HG03196 (cell line): ENCODE measurements at regions not wholly inside any gene's neighbourhood (a gene's known extent, or its start where the extent isn't known, plus 50 kb on each side); places are given as distances from the start of the nearest gene placed in this dataset.
"Not testable (repeated sequence)": the region's sequence is repeated elsewhere in the genome, so short reads cannot be mapped to it uniquely, and the experiment has no call there.

ENCODE experiments used
- ATAC-seq: cut with Tn5 transposase; IDR thresholded peaks from one replicate; pipeline ENCODE4 v1.9.1; 2021; ENCODE audit not compliant: unreplicated experiment

DNA sequence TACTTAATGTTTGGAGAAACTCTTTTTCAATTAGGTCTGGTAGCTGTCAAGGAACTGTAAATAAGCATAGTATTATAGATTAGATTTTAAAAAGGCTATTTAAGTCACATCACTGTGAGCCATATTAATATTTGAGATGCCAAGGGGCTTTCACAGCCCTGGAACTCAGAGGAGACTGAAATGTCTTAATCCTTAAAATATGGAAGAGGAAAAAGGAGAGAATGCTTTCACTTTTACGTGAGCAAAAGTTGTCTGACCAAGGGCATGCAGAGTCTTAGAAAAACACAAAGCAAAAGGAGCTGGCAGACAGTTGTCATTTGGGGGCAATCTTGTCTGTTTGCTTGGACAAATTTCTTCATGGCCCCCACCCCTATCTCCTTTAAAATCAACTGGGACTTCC is 253.2 kb upstream of the IGFBP7 start:
- ATAC-seq, result no peak

DNA sequence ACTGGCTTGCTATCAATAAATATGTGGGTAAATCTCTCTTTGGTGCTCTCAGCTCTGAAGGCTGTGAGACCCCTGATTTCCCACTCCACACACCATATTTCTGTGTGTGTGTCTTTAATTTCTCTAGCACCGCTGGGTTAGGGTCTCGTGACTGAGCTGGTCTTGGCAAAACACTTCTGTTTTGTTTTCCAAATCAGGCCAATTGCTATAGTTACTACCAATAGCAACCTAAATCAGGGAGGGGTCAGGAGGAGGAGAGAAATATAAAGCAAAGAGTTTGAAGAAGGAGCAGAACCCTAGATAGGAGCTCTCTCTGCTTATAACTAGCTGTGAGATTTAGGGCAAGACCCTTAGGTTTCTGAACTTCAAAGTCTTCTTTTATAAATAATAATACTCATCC is 250.5 kb upstream of the IGFBP7 start:
- ATAC-seq, result no peak

DNA sequence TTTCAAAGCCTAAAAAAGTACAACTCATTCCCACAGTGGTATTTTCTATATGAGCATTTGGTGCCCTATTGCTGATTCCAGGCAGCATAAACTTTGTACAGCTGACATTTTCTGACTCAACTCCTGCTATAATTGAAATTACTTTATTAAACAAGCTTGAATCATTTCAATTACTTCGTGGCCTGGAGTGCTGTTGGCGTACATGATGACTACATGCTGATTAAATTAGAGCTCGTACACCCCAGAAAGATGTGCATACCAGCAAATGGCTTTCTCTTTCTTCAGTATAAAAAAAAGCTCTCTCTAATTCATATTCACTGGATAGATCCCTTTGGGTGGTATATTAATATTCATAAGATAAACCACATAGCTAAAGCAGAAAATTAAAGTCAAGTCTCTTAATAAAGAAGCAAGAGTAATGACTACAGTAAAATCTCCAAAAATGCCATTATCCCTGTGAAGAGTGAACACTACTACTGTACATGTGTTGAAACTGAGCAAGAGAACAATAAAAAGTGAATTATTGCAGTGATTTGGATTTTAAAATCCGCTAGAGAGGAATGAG is 245.0 kb upstream of the IGFBP7 start:
- no peak for ATAC-seq

DNA sequence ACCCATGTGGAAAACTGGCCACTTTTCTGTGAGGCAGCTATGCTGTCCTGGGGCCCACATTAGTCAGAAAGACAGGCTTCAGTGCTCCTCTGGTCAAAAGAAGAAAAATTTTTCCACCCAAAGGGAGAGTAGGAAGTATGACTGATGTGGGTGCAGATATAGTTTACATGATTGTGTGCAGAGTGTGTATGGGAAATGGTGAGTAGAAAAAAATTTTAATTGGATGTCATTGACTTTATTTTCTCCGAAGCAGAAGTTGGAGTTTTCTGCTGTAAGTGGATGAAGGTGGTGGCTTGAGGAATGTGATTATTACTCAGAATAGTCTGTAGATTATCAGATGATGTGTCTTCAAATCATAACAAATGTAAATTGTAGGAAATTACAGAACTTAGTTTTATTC is 241.5 kb upstream of the IGFBP7 start:
- no peak for ATAC-seq

DNA sequence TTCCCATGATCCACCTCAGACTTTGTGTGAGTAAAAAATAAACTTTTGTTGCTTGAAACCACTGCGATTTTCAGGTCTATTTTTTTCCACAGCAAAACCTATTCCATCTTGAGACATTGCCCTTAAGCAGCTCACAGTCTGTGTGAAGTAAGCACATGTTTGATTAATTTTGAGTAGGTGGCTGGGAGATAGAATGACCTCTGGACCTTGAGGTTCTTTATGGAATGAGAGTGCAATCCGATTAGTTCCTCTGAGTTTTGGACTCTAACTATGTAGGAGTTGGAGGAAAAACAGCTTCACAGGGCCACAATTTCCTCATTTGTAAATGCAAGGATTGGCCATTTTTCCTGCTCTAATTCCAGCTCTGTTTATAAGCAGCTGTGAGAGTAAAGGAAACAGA is 234.1 kb upstream of the IGFBP7 start:
- ATAC-seq, result no peak

DNA sequence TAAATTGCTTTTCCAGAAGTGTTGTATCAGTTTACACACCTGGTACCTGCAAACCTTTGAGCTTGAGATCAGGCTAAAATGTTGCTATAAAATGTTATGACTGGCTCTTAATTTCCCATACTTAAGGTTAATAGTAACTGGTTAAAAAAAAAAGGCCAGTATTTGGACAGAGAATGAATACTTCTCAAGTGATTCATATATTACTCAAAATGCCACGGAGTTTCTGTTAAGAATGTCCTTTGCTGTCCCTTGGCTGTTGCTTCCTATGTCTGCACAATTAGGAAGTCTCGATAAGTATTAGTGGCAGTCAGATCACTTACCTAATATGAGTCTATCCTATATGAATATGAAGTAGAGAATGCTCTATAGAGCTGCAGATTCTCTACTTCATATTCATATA is 232.2 kb upstream of the IGFBP7 start:
- no peak for ATAC-seq

DNA sequence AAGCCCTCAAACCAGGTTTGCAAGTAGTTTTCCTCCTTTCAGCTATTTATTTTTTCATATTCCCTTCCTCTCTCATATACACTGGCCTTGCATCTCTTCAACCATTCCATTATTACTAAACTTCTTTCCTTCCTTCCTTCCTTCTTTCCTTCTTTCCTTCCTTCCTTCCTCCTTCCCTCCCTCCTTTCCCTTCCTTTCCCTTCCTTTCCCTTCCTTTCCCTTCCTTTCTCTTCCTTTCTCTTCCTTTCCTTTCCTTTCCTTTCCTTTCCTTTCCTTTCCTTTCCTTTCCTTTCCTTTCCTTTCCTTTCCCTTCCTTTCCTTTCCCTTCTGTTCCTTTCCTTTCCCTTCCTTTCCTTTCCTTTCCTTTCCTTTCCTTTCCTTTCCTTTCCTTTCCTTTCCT is 228.7 kb upstream of the IGFBP7 start:
- not testable (repeated sequence) for ATAC-seq

DNA sequence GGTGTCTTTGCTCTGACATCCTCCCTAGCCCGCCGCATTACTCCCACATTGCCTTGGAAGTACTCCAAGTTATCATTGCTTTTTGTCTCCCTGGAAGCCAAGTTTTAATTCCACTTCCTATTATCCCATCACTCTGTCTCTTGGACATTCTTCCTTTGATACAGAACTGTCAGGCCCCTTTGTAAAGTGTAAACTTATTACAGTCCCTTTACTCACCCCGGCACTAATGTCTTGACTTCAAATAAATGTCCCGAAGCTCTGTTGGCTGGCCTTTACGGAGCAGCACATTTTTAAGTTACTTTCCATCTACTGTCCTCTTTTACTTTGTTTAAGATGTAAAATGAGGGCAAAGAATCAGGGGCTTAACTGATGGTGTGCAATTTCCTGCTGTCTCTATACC is 223.5 kb upstream of the IGFBP7 start:
- no peak for ATAC-seq

DNA sequence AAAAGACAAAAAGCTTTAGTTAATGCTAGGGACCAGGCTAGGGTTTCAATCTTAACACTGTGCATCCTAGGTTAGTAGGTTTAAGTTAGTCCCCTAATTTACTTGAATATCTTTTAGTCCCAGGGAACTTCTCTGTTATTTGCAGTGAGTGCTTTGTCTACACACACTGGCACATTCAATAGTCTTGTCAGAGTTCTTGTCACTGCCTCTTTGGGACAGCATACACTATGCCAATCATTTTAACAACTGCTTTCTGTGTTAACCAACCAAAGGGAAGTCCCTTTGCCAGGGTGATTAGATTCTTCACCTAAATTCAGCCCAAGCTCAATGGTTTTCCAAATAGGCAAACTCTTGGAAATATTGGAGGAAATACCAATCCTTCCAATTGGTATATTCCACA is 221.8 kb upstream of the IGFBP7 start:
- no peak for ATAC-seq

DNA sequence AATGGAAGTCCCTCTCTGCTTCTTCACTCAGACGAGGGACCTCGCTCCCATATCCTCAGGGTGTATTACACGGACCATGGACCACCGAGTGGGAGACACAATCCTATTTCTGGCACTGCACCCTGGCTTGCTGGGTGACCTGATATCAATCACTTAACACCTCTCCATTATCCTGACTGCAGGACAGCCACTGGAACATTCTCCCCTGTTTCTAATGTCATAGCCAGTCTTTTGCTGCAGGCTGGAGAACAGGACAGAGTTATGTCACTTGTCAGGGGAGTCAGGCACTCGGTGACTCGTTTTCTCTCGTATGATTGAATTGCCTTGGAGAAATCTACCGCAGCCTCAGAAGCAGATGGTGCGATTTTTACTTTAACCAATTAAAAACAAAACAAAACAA is 219.1 kb upstream of the IGFBP7 start:
- no peak for ATAC-seq

DNA sequence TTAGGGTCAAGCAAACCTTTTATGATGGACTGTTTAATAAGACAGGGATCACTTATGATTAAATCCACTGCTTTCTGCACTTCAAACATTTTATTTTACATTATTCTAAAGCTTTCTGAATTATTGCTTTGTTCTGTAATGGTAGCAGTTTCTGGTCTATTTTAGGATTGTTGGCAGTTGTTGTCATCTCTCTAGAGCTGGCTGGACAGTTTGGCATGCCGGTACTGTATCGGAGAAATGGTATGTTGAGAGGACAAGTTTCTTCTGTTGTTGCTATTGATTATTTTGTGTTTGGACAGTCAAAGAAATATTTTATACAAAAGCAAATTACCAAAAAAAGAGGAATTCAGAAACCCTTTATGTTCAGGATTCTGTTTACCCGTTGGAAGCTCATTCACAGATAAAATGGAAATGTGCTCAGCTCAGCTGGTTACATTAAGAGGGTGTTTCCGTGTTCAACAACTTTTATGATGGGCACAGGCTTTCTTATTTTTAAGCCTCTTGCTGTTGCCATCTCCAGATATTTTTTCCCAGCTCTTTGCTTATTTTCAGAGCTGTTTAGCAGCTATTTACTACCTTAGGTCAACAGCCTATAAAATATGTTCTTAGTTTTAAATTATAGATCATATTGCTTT is 214.6 kb upstream of the IGFBP7 start:
- no peak for ATAC-seq

DNA sequence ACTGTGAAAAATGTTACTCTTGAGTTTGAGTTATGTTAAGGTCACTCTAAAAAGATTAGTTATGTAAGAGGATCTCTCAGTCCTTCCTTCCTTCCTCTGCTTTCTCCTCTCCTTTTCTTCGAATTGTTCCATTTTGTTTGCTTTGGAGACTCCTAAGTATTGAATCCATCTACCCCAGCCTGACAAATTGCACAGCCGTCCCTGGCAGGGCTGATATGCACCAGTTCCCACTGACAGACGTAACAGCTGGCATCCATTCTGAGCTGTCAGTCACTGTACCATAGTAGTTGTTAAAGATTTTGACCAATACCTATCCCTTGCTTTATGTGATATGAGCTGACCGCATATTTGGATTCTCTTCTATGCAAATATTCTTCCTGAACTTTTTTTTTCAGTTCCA is 210.7 kb upstream of the IGFBP7 start:
- ATAC-seq, result no peak

DNA sequence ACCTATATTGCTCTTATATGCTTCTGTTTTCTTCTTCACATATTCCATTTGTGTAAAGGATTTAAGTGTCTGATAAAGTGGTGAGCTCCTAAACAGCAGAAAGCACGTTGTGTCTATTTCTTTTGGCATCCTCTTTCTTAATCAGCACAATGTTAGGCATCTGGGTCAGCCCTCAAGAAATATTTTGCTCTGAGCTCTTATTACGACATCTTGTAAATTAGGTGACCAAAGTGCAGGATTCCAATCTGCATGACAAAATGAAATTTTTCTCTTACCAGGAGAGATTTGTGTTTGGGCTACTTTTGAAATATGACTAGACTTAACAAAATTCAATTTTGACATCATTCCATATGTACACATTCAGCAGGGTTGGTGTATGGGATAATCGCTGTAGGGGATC is 210.0 kb upstream of the IGFBP7 start:
- no peak for ATAC-seq

DNA sequence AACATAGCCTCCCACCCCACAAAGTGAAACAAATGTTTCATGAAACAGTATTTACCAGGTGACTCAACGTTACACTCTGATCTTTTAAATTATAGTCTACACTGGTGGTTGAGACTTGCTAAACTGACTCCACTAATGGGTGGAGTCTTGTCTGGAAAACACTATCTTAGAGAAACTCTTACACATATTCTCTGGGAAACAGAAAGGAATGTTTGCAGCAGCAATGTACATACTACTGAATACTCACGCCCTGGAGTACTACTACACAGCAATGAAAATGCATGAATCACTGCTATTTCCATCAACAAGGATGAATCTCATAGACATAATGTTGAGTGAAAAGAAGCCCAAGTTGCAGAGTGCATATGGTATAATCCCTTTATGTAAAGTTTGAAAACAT is 208.5 kb upstream of the IGFBP7 start:
- no peak for ATAC-seq

DNA sequence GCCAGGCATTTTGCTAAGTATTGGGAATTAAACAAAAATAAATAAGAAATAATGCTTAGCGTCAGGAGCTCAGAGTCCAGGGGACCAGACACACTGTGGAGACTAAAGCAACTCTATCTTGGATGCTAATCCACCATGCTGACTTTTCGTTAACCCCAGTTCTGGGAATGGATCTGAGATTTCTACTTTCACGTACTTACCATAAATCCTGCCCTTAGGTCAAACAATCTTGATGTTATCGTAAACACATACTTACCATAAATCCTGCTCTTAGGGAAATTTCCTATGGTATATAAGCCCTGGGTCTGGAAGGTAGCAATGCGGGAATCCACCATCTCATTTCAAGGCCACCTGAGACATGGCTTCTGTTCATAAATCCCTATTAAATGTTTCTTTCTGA is 204.5 kb upstream of the IGFBP7 start:
- no peak for ATAC-seq

DNA sequence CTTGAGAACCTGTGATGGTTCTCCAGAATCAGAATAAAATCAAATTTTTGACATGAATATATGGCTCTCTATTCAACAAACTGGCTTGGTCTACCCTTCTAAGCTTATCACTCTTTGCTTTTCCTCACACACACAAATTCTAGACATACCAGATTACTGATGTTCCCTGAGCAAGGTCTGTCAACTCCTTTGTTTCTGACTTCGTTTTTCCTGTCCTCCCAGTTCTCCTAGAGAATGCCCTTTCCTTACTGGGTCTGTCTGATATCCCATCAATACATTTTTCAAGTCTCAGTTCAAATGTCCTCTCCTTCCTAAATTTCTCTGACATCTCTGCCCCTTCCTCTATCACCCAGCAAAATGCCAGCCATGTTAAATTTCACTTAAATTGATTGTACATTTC is 202.1 kb upstream of the IGFBP7 start:
- ATAC-seq, result no peak

DNA sequence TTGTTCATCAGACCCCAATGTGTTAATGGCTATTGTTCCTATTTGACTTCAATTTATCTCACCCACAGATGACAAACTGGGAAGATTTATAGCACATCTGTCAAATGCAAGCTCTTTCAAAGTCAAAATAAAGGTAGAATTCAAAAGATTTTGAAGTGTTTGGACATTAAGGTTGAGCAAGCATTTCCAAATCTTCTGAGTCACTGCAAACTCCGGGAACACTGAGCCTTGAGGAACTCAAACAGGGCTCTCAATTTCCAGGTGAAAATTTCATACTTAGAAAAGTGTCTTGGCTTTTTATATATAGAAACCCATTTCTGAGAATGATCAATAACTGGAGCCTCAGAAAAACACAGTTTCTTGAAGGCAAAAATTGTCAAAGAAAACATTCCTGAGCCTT is 199.5 kb upstream of the IGFBP7 start:
- no peak for ATAC-seq

DNA sequence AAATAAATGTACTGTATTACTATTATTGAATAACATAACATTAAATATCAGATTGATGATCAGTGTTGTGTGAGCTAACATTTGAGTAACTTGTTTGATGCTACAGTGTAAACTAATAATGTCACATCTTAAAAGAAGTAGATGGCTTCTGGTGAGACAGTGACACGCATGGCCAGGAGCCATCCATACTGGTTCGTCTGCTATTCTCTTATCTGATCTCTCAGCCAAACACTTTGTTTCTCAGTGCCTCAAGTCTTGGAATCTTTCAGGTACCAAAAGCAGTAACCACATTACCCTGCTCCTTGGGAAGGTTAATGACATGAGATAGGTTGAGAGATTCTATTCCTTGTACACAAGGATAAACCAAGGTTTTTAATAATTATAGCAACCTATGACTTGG is 198.1 kb upstream of the IGFBP7 start:
- ATAC-seq, result no peak

DNA sequence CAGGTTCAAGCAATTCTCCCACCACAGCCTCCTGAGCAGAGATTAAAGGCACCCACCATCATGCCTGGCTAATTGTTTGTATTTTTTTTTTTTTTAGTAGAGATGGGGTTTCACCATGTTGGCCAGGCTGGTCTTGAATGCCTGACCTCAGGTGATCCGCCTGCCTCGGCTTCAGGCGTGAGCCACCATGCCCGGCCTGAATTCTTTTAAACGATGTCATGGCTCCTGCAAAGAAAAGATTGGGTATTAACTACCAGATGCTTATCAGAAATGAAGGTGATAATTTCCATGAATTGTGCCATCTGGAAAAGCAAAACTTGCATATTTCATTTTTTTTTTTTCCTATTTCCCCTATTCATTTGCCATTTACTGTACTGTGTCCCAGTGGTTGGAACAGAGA is 195.7 kb upstream of the IGFBP7 start:
- no peak for ATAC-seq

DNA sequence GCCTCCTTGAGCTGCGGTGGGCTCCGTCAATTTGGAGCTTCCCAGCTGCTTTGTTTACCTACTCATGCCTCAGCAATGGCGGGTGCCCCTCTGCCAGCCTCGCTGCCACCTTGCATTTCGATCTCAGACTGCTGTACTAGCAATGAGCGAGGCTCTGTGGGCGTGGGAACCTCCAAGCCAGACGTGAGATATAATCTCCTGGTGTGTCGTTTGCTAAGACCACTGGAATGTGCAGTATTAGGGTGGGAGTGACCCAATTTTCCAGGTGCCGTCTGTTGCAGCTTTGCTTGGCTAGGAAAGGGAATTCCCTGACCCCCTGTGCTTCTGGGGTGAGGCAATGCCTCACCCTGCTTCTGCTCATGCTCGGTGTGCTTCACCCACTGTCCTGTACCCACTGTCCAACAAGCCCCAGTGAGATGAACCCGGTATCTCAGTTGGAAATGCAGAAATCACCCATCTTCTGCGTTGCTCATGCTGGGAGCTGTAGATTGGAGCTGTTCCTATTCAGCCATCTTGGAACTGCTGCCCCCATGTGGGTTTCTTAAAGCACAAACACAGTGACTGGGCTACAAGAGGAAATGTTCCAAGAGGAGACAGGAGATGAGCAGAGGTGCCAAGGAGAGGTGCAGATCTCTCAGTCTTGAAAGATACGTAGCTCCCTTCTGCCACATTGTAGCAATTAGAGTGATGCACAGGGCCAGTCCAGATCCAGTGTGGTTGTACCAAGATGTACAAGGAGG is 193.0 kb upstream of the IGFBP7 start:
- no peak for ATAC-seq

DNA sequence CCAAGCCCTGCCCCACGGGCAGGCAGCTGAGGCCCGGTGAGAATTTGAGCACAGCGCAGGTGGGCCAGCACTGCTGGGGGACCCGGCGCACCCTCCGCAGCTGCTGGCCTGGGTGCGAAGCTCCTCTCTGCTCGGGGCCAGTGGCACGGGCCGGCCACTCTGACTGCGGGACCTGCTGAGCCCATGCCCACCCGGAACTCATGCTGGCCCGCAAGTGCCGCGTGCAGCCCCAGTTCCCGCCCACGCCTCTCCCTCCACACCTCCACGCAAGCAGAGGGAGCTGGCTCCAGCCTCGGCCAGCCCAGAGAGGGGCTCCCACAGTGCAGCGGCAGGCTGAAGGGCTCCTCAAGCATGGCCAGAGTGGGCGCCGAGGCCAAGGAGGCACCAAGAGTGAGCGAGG is 190.1 kb upstream of the IGFBP7 start:
- ATAC-seq, result not testable (repeated sequence)

DNA sequence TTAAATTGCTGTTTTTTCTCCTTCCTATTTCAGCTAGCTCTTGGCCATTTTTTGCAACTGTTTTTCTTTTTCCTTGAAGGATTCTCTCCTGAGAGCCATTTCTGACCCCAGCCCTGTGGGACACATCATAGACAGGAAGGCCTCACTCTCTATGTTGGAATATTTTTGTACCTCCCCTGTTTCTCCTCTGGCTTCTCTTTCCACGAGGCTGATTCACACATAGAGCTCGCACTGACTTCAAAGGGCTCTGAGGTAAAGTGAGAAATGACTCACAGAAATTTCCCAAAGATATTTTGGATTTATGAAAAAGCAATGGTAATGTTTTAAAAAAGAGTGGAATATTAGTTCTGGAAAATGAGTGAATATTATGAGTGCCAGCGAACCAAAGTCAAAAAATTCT is 181.7 kb upstream of the IGFBP7 start:
- no peak for ATAC-seq
